ENCODE measurements at regions not wholly inside any gene's neighbourhood (a gene's known extent, or its start where the extent isn't known, plus 50 kb on each side); places are given as distances from the start of the nearest gene placed in this dataset.

- no peak for DNase-seq (ENCODE audit: low read depth in 1 of 2, low spot score in 1 of 2)
- no peak for FAIRE-seq
- POLR2A ChIA-PET: no interaction called here
- no peak for ATAC-seq
- WGBS (ENCODE audit: missing lambda C conversion rate): 0% methylated on average over 2 of the region's 2 CpGs
- TF ChIP-seq RARB (CRISPR knock-in tag; IDR thresholded peaks at IDR 0.05): no peak
- TF ChIP-seq JUNB (IDR thresholded peaks at IDR 0.05): no peak
- no peak for TF ChIP-seq MAFK (IDR thresholded peaks at IDR 0.05; ENCODE audit: partially characterized antibody)
- no peak for TF ChIP-seq HMGXB4 (CRISPR knock-in tag; IDR thresholded peaks at IDR 0.05; ENCODE audit: borderline replicate concordance)
- no peak for TF ChIP-seq ZSCAN20 (CRISPR knock-in tag; IDR thresholded peaks at IDR 0.05)
- no peak for TF ChIP-seq MAZ (IDR thresholded peaks at IDR 0.05; ENCODE audit: borderline replicate concordance, low read depth, low read length)
- no peak for TF ChIP-seq NFE2L2 (conservative IDR thresholded peaks at IDR 0.05; ENCODE audit: low read length)
- TF ChIP-seq HOXA7 (CRISPR knock-in tag; IDR thresholded peaks at IDR 0.05): no peak
- no peak for TF ChIP-seq FOSL2 (IDR thresholded peaks at IDR 0.05)
- TF ChIP-seq FOSL2 (CRISPR knock-in tag; IDR thresholded peaks at IDR 0.05): no peak
- TF ChIP-seq POLR2A (IDR thresholded peaks at IDR 0.05; ENCODE audit: low read length): no peak
- TF ChIP-seq TFCP2L1 (CRISPR knock-in tag; IDR thresholded peaks at IDR 0.05): no peak
- no peak for TF ChIP-seq TP53 (CRISPR knock-in tag; IDR thresholded peaks at IDR 0.05)
- Histone ChIP-seq H3K4me2 (no peak overlapping the region), H3K4me3 (no peak overlapping the region), H3K9me3 (no peaks in the 10 kb centered on the region), H3K27ac (no peak overlapping the region), H3K4me1 (no peaks in the 10 kb centered on the region)
- CTCF ChIA-PET: interaction anchor here (0.7 to 1.2 kb wide), 2 partner anchors 20 to 25 kb away, joined by 3 to 4 read pairs; no protein-coding TSS in a partner anchor
Observed at GRCh38 chr6:25051083-25051482, 115.3 kb upstream of the RIPOR2 start.

- FAIRE-seq (no peak), DNase-seq (ENCODE audit: low read depth in 1 of 2, low spot score in 1 of 2) (no peak), ATAC-seq (no peak)
- TF ChIP-seq CEBPB (IDR thresholded peaks at IDR 0.05) (no peak), POLR2A (IDR thresholded peaks at IDR 0.05; ENCODE audit: low read length) (no peak), PBX3 (IDR thresholded peaks at IDR 0.05) (no peak), CHD4 (IDR thresholded peaks at IDR 0.05; ENCODE audit: borderline replicate concordance) (no peak), TP53 (CRISPR knock-in tag; IDR thresholded peaks at IDR 0.05) (no peak), EHF (CRISPR knock-in tag; IDR thresholded peaks at IDR 0.05) (no peak), RCOR1 (IDR thresholded peaks at IDR 0.05; ENCODE audit: low read depth, low read length) (no peak), ZNF302 (CRISPR knock-in tag; IDR thresholded peaks at IDR 0.05) (no peak), ELK1 (IDR thresholded peaks at IDR 0.05; ENCODE audit: low read depth, low read length) (no peak), EP300 (IDR thresholded peaks at IDR 0.05) (no peak), MAFK (IDR thresholded peaks at IDR 0.05; ENCODE audit: partially characterized antibody) (no peak), KDM5A (IDR thresholded peaks at IDR 0.05) (no peak), HOXB5 (CRISPR knock-in tag; IDR thresholded peaks at IDR 0.05) (no peak), CHD2 (IDR thresholded peaks at IDR 0.05; ENCODE audit: low read length, partially characterized antibody) (no peak)
- Histone ChIP-seq H3K27ac (no peak overlapping the region), H3K4me3 (no peak overlapping the region), H3K4me1 (no peaks in the 10 kb centered on the region), H3K4me2 (no peak overlapping the region), H3K9me3 (no peaks in the 10 kb centered on the region)
- 0% methylated on average over 1 of the region's 1 CpG for WGBS (ENCODE audit: missing lambda C conversion rate)
- CTCF ChIA-PET: interaction anchor here (1.2 kb wide), 1 partner anchor 196 kb away, joined by 3 read pairs; no protein-coding TSS in a partner anchor
- POLR2A ChIA-PET: no interaction called here
Observed at GRCh38 chr6:25052181-25052580, 116.4 kb upstream of the RIPOR2 start.
